COR-L47 (cell line): ENCODE measurements at regions not wholly inside any gene's neighbourhood (a gene's known extent, or its start where the extent isn't known, plus 50 kb on each side); places are given as distances from the start of the nearest gene placed in this dataset.
"Not testable (repeated sequence)": the region's sequence is repeated elsewhere in the genome, so short reads cannot be mapped to it uniquely, and the experiment has no call there.

ENCODE experiments used
- DNase-seq: peaks from one replicate; lab custom pipeline; 2025; lab: John Stamatoyannopoulos, UW

DNA sequence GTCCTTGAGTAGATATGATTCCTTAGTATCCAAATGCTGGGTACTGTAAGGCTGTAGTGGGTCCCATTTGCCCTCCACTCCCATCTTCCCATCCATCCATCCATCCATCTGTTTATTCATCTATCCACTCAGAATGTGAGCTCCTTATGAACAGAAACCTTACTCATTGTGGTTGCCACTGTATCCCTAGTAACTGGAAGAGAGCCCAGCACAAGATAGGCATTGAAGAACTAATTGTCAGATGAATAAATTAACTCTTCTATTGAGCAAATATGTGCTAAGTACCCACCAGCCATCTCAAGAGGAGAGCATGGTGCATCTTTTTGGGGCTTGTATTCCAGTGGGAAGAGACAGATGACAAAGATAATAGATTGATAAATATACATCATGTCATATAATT is 86.4 kb upstream of the SEZ6L start:
- peak; percentile 37 for DNase-seq

DNA sequence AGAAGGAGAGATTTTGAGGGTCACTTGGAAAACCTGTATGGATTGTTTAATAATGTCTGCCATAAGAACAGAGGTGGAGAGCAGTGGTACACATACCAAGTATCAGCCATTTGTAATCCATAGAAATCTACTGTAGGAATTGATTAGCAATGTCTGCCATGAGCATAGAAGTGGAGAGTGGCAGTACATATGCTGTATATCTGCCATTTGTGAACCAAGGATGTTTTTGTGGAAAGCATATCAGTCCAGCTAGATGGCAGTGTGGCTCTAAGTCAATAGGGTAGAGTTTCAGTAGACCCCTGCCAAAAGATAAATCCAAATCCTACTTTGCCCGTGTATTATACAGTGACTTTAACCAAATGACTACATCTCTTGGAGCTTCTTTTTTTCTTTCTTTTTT is 82.9 kb upstream of the SEZ6L start:
- peak; percentile 50 for DNase-seq

DNA sequence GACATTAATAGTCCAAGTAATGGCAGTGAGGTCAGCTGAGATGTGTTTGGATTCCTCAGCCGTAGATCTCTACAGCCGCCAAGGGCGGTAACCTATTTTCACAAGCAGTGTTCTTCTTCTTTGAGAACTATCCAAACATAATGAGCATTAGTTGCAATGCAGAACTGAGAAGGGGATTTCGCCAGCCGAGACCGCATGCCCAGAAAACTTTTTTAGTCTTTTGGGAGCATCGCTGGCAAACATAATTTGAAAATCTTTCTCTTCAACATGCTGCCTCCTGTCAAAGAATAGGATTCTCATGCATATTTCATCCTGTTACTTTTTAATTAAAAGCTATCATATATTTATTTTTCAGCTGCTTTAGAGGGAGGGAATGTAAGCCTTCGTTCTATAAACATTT is 81.4 kb upstream of the SEZ6L start:
- no peak for DNase-seq

DNA sequence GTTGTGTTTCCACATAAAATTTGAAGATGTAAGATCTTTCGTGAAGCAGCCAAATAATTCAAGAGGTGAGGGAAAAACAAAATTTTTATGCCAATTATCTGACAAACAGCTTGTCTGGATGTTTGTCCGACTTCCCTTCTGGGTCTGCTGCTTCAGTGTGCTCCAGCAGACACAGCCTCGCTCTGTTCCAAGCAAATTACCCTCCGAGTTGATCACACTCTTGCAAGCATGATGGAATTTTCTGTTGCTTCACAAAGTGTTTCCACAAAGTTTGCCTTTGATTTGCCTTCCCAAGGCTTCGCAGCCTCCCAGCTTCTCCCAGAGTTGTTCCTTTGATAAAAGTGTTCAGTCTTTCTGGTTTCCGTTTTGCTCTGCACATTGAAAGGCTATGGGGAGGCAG is 78.4 kb upstream of the SEZ6L start:
- DNase-seq, result no peak

DNA sequence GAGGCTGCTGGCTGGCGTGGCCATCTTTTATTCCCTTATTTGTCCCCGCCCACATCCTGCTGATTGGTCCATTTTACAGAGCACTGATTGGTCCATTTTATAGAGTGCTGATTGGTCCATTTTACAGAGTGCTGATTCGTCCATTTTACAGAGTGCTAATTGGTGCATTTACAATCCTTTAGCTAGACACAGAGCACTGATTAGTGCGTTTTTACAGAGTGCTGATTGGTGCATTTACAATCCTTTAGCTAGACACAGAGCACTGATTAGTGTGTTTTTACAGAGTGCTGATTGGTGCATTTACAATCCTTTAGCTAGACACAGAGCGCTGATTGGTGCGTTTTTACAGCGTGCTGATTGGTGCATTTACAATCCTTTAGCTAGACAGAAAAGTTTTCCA is 74.8 kb upstream of the SEZ6L start:
- DNase-seq, result not testable (repeated sequence)

DNA sequence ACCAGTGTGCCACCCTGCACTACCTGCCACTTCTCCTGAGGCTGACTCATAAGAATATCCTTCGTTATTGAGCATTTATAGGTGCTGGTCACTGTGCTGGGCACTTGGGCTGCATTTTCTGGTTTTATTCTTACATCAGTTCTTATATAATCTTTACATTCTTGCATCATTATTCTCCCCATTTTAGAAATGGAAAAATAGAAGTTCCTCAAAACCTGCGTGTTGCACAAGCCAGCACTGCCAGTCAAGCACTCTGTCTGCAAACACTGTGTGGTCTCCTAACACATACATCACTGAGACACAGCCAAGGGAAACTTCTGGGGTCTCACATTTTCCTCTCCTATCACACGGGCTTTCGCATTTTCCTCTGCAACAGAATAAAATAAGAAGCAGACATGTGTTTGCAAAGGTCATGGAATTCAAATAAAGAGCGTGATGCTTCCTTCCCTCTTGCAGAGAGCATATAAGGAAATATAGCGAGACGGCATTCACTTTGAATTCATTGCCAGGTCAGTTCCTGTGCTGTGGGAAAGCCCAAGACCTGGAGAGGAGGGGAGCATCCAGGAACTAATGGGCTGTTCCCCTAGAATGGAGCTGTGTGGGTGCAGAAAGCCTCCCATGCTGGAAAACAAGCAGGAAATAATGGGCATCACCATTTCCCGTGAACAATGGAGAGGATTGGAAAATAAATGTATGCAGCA is 73.9 kb upstream of the SEZ6L start:
- no peak for DNase-seq

DNA sequence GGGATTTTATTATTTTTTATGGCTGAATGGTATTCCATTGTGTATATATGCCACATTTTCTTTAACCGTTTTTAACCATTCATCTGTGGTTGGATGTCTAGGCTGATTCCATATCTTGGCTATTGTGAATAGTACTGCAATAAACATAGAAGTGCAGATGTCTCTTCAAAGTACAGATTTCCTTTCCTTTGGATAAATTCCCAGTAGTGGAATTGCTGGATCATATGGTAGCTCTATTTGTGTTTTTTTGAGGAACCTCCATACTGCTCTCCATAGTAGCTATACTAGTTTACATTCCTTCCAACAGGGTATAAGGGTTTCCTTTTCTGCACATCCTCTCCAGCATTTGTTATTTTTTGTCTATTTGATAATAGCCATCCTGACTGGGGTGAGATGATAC is 71.9 kb upstream of the SEZ6L start:
- DNase-seq, result no peak

DNA sequence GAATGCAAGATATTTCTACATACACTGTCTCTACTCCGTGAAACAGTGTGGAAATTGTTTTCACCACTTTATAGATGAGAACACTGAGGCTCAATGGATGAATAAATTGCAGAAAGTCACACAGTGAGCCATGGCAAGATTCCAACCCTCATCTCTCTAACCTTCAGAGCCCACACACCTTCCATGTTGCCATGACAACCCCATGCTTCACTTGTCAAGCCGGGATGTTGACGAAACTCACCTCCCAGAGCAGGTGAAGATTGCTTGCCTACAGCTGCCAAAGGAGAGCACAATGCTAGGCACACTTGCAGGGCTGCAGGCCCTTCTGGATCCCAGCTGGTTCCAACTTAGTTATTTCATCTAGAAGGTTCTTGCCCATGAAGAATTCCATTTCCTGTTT is 71.4 kb upstream of the SEZ6L start:
- peak; percentile 21 for DNase-seq

DNA sequence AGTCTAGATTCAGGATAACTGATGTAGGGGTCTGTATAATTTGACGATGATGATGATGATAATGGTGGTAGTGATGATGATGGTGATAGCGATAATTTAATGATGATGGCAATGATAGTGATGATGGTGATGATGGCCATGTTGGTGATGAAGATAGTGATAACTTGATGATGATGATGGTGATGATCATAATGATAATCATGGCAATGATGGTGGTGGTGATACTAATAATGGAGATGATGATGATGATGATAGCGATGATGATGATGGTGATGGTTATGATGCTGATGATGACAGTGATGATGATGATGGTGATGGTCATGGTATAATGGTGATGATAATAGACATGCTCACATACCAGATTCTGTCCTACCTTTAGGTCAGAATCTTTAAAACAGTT is 66.2 kb upstream of the SEZ6L start:
- no peak for DNase-seq

DNA sequence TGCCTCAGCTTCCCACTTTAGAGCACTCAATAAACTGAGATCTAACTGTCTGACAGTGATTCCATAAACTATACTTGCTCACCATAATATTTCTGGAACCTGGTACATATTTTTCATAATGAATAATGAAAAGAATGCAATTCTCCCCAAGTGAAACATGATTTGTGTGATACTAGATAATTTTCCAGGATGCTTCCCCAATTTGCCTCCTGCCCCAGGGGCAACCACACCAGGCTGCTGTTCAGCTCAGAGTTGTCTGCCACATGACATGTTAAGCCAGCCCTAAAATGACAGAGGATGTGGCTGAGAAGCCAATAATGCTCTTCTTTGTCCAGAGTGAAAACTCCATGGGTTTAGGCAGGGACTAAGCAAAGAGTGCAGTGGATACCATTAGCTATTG is 62.9 kb upstream of the SEZ6L start:
- DNase-seq, result no peak

DNA sequence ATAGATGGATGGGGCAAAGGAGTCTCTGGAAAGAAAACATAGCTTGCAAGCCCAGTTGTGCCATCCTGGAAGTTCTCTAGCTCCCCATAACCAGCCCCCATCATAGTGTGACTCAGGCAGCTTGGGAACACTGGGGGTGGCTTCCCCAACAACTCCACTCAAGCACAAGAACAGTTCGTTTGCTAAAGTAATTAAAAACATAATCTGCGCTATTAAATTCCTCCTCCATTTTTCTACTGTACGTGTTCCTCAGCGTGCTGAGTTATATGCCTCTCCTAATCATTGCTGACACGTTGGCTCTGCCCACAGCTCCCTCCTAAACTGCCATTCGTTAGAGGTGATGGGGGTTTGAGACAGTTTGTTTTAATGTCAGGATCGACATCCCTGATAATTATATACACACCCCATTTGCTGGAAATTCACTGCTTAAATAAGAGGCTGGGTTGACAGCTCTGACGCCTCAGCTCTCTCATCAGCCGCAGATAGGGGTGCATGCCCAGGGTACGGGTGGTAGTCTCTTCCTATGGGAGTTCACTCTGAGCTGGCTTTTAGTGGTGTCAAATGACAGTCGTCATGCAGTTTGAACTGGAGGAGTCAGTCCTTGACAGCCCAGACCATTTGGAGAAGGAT is 59.5 kb upstream of the SEZ6L start:
- no peak for DNase-seq

DNA sequence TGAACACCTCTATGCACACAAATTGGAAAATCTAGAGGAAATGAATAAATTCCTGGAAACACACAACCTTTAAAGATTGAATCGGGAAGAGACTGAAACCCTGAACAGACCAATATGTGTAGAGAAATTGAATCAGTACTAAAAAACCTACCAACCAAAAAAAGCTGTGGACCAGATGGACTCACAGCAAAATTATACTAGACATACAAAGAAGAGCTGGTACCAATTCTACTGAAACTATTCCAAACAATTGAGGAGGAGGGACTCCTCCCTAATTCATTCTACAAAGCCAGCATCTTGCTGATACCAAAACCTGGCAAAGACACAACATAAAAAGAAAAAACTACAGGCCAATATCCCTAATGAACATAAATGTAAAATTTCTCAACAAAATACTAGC is 54.4 kb upstream of the SEZ6L start:
- no peak for DNase-seq

DNA sequence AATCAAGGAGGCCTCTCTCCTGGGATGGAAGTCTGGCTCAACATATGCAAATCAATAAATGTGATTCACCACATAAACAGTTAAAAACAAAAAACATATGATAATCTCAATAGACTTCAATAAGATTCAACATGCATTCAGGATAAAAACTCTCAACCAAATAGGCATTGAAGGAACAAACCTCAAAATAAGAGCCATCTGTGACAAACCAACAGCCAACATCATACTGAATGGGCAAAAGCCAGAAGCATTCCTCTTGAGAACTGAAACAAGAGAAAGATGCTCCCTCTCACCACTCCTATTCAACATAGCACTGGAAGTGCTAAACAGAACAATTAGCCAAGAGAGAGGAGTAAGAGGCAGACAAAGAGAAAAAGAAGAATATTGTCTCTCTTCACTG is 54.0 kb upstream of the SEZ6L start:
- no peak for DNase-seq
